HG03565 (cell line): ENCODE measurements at regions not wholly inside any gene's neighbourhood (a gene's known extent, or its start where the extent isn't known, plus 50 kb on each side); places are given as distances from the start of the nearest gene placed in this dataset.

ENCODE experiments used
- ATAC-seq: cut with Tn5 transposase; IDR thresholded peaks from one replicate; pipeline ENCODE4 v1.9.1; 2021; ENCODE audit warnings: mild to moderate bottlenecking, moderate library complexity; ENCODE audit not compliant: unreplicated experiment

- ATAC-seq = no peak
Observed at GRCh38 chr12:125222876-125223275, 157.6 kb downstream of the AACS start.

GRCh38 chr12:125225641-125226040 lies 160.4 kb downstream of the AACS start:
- no peak for ATAC-seq

GRCh38 chr12:125228519-125229260 lies 163.5 kb downstream of the AACS start:
- ATAC-seq = no peak

GRCh38 chr12:125229878-125230530 lies 164.8 kb downstream of the AACS start:
- no peak for ATAC-seq

GRCh38 chr12:125233319-125233718 lies 168.1 kb downstream of the AACS start:
- no peak for ATAC-seq

- no peak for ATAC-seq
Observed at GRCh38 chr12:125239563-125239962, 174.3 kb downstream of the AACS start.

- no peak for ATAC-seq
Observed at GRCh38 chr12:125240717-125241116, 175.5 kb downstream of the AACS start.

GRCh38 chr12:125243811-125244210 lies 178.6 kb downstream of the AACS start:
- no peak for ATAC-seq

GRCh38 chr12:125244338-125244737 lies 179.1 kb downstream of the AACS start:
- no peak for ATAC-seq

- ATAC-seq = no peak
Observed at GRCh38 chr12:125245581-125246557, 180.6 kb downstream of the AACS start.

GRCh38 chr12:125247477-125247876 lies 182.2 kb downstream of the AACS start:
- no peak for ATAC-seq

GRCh38 chr12:125249066-125249824 lies 184.0 kb downstream of the AACS start:
- ATAC-seq = no peak

GRCh38 chr12:125249932-125250331 lies 184.7 kb downstream of the AACS start:
- no peak for ATAC-seq

- no peak for ATAC-seq
Observed at GRCh38 chr12:125254236-125254635, 189.0 kb downstream of the AACS start.

- no peak for ATAC-seq
Observed at GRCh38 chr12:125254856-125255255, 189.6 kb downstream of the AACS start.

- ATAC-seq = no peak
Observed at GRCh38 chr12:125255935-125256633, 190.8 kb downstream of the AACS start.

- no peak for ATAC-seq
Observed at GRCh38 chr12:125256634-125256936, 191.3 kb downstream of the AACS start.

- no peak for ATAC-seq
Observed at GRCh38 chr12:125259178-125259867, 194.1 kb downstream of the AACS start.

GRCh38 chr12:125262851-125263250 lies 197.6 kb downstream of the AACS start:
- ATAC-seq = no peak

GRCh38 chr12:125263385-125263784 lies 198.2 kb downstream of the AACS start:
- ATAC-seq = no peak
